Anterior cingulate cortex (tissue), 58 donors: ENCODE measurements at regions not wholly inside any gene's neighbourhood (a gene's known extent, or its start where the extent isn't known, plus 50 kb on each side); places are given as distances from the start of the nearest gene placed in this dataset.

Source experiments
- DNase-seq, 58 donors: peaks; one replicate each; lab custom pipeline; 2025; lab: John Stamatoyannopoulos, UW

DNA sequence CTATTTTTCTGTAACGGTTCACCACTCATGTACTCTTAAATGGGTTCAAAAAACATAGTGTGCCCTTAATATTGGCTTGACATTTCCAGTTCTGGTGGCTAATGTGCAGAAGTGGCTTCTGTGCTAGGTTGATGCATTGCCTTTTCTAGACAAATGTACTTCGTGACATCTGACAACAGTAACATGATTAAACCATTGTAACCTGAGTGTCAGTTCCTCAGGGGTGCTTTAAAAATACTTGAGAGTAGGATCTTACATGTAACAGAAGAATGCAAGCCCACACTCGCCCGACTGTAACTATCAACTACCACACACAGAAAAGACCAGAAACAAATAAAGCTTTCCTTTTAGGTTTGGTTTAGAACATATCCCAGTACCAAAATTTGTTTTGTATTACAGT lies 393.4 kb upstream of the NFE2L3 start:
- DNase-seq: no peak

DNA sequence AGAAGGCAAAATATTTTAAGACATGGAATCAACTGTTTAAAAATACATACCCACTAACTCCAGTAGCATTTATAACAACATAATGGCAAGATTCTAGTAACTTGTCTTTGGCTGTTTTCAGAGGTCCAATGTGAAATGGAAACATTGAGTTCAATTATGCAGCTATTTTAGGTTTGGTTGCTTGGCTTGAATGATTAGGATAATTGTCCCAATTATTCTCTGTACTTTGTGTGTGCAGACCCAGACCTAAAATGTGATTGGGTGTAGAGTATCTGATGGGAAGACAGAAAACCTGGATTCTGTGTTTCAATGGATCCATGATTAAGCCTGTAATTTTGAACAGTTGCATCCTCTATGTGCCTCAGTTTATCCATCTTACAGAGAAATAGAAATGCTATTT lies 392.7 kb upstream of the NFE2L3 start:
- no peak for DNase-seq

DNA sequence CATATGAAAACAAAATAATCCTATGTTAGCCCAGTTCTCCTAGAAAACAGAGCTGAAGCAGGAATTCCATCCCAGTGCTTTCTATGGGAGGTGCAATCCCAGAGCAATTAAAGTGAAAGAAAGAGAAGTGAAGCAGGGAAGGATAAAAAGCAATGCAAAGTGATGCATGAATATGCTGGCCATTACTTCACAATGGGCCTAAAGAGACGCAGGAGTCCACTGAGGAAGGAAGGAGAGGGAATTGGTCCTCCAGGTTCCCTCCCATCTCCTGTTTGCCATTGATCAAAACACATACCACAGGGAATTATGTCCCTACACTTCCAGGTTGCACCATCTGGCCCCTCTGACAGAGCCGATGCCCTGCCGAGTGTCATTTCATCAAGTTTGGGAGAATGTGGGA lies 392.2 kb upstream of the NFE2L3 start:
- no peak for DNase-seq

DNA sequence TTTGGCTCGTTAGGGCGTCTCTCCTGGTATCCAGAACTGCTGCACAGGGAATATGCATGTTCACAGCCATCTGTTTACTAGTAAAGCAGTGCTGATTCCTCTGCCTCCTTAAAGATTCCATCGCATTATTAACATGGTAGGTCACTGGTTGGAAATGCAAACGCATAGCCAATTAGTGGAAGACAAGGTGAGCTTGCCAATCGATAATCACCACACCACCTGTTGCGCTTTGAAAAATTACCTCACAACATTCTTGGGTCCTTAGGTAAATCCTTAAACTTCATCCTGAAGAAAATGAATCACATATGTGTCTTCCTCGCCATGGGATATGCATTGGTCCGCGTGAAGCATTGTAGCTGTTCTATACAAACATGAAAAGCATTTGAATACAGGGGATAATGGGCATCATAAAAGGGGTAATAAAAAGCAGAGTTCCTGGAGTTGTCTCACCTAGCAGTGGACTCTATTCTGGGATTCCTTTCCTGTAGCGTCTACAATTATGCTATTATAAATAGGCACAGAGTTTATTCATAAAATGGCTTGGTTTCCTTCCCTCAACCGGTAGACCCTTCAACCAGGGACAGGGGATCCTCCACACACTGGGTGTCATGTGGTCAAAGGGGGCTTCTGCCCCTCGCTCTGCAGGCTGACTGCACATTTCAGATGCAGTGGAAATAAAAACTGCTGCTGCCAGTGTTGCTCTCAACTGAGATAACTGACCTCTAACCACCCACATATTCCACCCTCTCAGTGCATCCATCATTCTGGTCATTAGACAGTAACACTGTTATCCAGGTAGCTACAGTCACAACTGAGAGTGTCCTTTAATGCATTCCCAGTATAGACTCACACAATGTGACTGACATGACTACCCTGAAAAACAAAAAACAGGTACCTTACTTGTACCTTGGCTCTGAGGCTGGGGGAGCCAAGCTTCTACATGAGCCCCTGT lies 389.2 kb upstream of the NFE2L3 start:
- no peak for DNase-seq

DNA sequence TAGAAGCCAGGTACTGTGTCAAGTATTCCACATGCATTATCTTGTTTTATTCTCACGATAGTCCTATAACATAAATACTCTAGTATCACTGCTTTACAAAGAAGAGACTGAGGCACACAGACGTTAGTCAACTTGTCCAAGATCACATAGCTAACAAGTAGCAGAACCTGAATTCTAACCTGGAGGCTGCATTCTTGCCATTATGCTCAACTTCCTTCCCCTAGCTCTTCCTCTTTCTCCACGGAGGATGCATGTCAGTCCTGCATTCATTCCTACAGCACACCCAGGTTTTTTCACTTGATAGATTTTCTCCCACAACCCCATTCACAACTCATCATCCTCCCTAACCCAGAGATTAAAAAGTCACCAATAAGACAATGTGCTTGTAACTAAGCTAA lies 388.5 kb upstream of the NFE2L3 start:
- no peak for DNase-seq

DNA sequence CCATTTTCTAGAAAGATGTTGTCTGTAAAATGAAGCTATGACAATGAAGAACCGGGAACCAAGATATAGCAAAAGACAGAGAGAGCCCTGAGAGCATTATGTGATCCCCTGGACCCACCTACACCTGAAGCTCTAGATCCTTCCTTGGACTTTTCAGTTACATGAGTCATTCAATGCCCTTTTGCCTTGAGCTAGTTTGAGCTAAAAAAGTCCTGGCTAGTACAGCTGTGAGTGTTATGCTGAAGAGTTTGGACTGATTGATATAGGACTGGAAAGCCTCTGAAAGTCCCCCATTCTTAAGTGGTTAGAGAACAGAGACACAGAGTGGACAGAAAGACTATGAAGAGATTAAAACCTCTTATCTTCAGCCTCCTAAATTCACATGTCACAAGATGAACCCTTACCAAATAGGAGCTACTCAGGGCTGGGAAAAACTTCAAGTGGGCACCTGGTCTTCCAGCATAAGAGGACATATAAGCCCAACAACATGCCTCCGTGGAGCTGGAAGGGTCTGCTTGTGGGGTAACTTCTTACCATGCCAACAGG lies 386.8 kb upstream of the NFE2L3 start:
- DNase-seq: no peak

DNA sequence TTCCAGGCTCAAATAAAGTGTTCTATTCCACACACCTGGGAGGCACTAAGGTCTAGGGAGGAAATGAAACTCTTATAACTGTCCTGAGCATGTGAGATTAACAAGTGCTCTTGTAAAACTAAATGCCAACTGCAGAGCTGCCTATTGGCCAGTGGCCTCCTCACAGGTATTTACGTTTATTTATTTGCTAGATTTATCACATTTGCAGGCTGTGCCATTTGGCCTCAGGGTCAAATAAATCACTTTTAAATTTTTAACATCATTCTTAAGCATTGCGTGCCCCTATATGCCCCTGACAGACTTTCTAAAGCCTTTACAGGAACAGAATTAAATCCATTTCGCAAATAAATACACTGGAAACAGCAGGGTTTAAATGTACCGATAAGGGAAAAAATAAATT lies 381.8 kb upstream of the NFE2L3 start:
- DNase-seq: no peak

DNA sequence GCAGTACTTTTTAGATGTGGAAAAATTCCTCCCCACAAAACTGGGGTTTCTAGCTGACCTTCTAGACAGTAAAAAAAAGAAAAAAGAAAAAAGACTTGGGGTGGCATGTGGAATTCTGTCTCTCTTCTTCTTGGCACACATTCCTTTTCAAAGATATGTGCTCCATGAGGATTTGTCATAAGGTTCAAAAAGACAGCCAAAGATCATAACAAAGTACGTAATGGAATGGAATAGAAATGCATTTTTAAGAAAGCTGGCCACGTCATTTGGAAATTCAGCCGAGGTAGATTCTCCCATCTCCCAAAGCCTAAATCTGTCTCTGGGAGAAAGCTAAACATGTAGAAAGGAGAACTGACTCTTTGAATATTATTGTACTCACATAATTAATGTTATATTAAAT lies 381.3 kb upstream of the NFE2L3 start:
- no peak for DNase-seq

DNA sequence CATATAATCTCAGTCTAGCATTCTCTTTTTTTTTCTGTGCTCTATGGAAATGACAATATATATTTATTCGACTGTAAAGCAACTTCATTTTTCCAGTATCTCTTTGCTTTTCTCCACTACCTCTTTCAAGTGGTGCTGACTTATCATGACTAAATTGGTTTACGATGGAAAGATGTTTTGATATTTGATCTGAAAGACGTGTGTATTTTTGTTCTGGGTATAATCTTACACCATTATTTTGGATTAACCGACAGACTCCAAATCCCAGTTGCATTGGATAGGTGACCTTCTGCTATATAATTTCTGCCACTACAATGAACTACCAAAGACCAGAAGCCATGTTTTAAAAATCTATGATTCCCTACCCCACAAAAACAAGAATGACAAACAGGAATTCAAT lies 380.5 kb upstream of the NFE2L3 start:
- DNase-seq: no peak

DNA sequence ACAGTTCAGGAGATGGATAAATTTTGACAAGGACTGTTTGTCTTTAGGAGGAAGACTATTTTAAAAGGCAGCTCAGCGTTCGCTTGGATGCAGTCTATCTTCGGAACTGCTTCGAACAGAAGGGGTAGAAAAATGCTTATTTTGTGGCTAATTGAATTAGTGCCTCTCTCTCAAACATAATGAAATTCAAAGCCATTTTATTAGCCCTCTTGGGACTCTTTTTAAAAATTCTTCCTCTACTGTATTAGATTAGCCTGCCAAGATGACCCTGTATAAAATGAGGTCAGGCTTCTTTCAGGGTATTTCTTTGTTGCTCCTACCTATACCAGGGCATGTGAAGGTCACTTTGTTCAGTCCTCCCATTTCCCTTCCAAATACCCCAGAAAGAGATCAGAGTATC lies 379.2 kb upstream of the NFE2L3 start:
- DNase-seq: no peak

DNA sequence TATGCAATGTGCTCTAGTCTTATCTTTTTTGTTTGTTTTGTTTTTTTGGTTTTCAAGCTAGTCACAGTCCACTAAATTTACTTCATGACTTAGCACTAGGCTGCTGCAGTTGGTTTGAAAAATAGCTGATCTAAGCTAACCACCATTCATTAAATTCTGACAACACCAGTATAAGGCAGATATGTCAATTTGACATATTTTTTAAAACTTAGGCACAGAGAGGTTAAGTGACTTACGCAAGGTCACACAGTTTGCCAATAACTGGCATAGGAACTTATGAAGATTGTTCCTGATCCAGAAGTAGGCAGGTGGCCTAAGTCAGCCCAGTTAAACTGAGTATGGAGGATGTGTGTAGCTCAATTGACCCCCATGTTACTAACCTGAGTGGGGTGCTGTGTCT lies 377.3 kb upstream of the NFE2L3 start:
- DNase-seq: no peak

DNA sequence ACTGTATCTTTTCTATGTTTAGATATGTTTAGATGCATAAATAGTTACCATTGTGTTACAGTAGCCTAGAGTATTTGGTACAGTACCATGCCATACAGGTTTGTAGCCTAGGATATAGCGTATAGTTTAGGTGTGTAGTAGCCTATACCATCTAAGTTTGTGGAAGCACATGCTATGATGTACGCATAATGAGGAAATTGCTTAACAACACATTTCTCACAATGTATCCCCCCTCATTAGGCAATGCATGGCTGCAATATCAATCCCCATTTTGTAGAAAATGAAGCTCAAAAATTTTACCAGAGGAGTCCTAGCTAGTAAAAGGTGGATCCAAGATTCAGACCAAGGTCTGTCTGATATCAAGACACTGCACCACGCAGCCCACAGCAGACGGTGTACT lies 376.4 kb upstream of the NFE2L3 start:
- no peak for DNase-seq

DNA sequence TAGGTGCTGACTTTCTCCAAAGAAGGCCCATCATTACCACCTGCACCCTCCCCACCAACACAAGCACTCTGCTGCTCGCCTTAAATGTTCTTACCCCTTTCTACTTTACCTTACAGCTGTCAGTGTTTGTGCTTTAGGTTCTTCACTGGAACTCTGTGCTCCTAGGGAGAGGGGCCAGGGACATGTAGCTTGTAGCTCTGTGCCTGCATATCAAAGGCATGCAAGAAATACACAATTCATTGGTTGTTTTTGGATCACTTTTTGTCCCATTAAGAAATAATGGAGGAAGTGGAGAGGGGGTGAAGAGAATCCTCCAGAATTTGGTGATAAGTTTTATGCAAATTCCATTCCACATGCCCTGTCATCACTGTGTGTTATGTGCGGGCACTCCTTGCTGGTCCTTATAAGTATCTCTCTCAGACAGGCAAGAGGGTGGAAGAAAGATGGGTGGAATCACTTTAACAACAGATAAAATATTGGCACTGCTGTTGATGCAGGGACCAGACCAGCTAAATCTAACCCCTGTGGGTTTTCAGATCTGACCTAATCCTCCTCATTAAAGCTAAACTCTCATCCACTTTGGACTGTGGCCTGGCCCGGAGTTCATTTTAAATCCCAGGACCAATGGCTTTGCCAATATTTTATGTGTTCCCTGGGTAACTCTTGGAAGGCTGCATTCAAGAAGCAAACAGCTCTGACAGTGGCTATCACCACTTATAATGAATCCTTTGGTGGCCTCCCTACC lies 375.8 kb upstream of the NFE2L3 start:
- DNase-seq: no peak

DNA sequence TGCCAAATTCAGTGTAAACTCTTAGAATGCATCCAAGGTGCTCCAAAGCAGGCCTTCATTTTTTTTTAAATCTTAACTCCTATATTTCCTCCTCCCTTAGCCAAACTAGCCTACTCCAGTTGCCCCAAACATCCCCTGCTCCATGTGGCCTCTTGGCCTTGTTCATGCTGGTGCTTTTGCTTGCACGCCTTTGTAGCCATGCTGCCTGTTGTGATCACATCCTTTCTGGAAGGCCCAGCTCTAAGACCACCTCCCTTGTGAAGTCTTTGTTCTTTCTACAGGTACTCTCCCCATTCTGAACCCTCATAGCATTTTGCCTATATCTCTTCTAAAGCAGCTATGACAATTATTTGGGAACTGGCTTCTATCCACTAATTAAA lies 375.3 kb upstream of the NFE2L3 start:
- no peak for DNase-seq

DNA sequence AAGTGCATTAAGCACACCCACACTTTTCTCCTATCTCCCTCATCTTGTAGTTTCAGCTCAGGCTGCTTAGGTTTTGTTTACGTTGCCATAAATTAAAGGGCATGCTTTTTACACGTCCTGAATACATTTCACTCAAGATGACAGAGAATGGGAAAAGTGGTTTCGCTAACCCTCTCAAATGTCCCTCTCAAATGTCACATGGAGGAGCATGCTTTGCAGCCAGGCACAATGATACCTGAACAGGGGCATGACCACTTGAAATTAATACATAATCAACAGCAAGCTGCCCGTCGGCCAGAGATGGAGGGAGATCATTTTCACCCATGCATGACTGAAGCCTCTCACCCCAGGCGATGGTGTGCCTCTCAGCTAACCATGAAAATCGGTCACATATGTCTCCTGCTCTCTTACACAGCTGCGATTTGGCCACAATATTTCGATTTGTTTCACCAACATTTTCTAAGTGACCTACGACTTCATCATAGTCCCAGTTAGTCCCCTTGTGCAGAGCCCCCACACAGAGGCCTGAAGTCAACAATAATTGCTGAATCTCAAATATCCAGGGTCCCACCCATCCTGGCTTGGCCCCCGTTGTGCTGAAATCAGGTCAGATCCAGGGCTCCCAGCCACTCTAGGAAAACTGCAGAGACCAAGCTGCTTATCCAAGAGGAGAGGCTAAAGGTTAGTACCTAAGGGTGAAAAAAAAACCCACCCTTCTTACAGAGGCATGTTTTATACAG lies 373.9 kb upstream of the NFE2L3 start:
- no peak for DNase-seq

DNA sequence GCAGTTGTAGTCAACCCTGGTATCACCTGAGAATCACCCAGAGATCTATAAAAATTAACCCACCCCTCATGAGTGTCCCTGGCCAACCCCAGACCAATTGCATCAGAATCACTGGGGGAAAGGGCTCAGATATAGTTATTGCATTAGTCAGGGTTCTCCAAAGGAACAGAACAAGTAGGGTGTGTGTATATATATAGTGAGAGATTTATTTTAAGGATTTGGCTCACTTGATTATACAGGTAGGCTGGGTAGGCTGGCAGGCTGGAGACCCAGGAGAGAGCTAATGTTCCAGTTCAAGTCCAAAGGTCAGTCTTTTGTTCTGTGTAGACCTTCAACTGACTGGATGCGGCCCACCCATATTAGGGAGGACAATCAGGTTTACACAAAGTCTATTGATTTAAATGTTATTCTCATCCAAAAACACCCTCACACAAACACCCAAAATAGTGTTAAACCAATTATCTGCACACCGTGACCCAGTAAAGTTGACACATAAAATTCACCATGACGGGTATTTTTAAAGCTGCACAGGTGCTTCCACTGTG lies 372.9 kb upstream of the NFE2L3 start:
- no peak for DNase-seq

DNA sequence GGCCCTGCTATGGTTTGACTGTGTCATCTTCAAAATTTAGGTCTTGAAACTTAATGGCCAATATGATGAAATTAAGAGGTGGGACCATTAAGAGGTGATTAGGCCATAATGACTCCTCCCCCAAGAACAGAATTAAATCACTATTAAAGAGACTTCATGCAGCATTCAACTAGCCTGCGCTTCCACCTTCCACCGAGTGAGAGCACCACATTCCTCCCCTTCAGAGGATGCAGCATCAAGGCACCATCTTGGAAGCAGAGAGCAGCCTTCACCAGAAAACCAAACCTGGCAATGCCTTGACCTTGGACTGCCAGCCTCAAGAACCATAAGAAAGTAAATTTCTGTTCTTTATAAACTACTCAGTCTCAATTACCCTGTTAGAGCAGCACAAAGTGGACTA lies 371.1 kb upstream of the NFE2L3 start:
- no peak for DNase-seq

DNA sequence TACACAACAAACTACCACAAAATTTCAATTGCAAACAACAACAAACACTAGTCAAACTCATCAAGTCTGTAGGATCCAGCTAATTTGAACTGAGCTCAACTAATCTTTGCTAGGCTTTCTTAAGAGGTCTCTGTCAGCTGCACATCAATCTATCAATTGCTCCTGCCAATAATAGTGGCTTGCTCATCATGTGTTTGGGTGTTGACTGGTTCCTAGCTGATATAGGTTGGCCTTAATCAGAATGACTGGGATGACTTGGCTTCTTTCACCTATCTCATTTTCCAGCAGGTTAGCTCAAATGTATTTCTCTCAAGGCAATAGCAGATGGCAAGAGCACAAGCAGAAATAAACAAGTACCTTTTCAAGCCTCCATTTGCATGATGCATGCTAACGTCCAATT lies 370.3 kb upstream of the NFE2L3 start:
- no peak for DNase-seq

DNA sequence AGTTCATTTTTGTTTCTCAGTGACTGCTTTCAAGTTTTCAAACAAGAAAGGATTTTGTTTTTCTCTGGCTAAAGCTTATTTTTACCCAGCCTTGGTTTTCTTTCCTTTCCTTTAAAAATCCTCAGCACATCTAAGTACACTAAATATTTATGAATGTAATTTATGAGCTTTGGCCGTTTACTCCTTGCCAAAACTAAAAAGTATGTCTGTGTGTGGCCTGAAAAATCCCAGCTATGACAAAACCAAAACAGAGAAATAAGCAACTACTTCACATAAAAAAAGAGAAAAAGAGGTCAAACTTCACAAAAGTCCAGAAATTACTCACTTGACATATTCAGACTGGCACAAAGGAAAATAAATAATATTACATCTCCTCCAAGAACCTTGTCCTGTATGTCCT lies 365.1 kb upstream of the NFE2L3 start:
- no peak for DNase-seq

DNA sequence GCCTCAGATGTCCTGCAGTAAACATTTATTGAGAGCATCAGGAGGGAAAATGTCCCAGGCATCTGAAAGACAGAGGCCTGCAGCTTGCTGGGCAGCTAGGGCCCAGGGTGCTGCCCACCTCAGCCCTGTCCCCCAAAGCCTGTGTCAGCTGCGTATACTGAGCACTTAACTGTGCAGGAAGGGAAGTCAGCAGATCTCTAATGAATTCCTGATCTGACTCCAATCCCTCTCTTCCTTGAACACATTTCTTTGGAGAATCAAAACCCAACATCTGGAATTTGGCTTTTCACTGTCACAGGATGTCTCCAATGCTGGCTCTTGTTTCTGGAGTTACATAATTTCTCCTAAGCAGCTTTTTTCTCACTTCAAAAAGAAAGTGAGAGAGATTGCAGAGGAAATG lies 364.7 kb upstream of the NFE2L3 start:
- DNase-seq: no peak

DNA sequence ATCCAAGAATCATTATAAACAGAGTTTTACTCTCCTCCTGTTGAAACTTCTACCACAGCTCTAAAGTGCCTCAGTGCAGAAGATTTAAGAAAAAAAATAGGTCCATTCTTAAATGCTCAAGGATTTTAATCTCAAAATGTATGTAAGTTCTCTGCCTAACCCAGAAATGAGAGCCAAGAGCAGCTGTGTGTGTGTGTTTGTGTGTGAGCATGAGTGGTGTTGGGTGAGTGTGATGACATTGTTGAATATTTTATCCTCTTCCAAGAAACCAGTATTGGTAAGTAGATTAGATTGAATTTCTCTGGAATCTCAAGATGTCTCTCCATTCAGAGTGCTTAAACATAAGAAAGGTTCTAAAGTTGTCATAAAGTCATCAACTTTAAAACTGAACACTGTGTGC lies 363.6 kb upstream of the NFE2L3 start:
- no peak for DNase-seq
